Effector CD8-positive, alpha-beta T cell (primary cell): ENCODE measurements at regions not wholly inside any gene's neighbourhood (a gene's known extent, or its start where the extent isn't known, plus 50 kb on each side); places are given as distances from the start of the nearest gene placed in this dataset.
A peak's percentile ranks its signal among the peaks of the same experiment; 100 is the strongest.

Experiments
- DNase-seq: peaks from one replicate; lab custom pipeline; 2025; lab: John Stamatoyannopoulos, UW

DNA sequence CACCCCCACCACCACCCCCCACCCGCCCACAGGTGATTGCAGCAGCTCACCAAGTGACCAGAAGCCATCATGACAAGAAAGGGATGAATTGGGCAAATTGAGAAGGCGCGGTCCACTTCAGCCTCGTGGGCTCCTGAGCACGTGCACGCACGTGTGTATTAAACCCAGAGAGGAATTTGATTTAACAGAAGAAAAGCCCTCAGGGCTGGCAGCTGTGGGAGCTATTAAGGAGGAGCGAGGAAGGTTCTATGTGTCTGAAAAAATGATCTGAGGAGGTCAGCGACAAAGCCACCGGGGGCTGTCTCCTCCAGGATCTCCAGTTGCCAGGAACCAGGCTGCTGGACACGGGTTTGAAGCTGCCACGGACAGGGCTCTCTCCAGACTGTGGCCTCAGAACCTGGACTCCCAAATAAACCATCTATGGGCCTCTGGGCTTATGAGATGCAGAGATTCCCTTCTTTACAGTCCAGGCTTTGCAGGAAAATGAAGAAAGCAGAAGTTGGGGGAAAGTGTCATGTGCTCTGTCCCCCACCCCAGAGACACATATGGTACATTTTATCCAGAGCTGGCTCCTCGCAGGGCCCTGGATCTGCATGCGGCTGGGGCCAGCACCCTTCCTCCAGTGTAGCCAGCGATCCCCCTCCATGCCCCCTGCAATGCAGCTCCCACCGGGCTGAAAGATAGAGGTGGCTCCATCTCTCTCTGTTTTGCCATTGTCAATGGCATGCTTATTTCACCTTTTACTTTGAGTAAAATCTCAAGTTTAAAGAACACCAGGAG is 219.7 kb upstream of the RPL38 start:
- no peak for DNase-seq

GRCh38 chr17:73984941-73985340 is 218.5 kb upstream of the RPL38 start:
- no peak for DNase-seq

- DNase-seq = no peak
These were observed 217.9 kb upstream of the RPL38 start for GRCh38 chr17:73985466-73986015.

- DNase-seq = no peak
These were observed 216.8 kb upstream of the RPL38 start for GRCh38 chr17:73986641-73987177.

GRCh38 chr17:73987395-73987794 is 216.1 kb upstream of the RPL38 start:
- no peak for DNase-seq

DNA sequence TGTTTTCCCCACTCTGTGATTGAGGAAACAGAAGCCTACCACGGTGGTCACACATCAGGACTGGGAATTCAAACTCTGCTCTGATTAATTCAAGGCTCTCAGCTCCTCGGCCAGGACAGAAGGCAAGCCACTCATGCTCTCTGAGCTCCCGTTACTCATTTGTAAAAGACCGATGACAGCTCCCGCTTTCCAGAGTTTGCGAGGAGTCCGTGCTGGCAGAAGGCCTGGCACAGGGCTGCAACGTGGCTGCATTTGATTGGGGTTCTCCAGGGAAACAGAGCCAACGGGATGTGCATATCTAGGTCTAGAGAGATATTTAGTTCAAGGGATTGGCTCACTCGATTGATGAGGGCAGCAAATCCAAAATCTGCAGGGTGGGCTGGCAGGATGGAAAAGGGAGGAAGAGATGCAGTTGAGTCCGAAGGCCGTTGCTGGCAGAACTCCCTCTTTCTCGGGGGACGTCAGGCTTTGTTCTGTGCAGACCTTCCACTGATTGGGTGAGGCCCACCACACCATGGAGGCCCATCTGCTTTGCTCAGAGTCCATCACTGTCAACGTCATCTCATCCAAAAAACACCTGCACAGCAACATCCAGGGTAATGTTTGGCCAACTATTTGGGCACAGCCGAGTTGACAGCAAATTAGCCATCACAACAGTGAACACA is 215.5 kb upstream of the RPL38 start:
- DNase-seq = no peak

GRCh38 chr17:73989671-73990070 is 213.8 kb upstream of the RPL38 start:
- DNase-seq = no peak

- DNase-seq = no peak
These were observed 213.2 kb upstream of the RPL38 start for GRCh38 chr17:73990290-73990689.

GRCh38 chr17:73991260-73991659 is 212.2 kb upstream of the RPL38 start:
- DNase-seq = no peak

DNA sequence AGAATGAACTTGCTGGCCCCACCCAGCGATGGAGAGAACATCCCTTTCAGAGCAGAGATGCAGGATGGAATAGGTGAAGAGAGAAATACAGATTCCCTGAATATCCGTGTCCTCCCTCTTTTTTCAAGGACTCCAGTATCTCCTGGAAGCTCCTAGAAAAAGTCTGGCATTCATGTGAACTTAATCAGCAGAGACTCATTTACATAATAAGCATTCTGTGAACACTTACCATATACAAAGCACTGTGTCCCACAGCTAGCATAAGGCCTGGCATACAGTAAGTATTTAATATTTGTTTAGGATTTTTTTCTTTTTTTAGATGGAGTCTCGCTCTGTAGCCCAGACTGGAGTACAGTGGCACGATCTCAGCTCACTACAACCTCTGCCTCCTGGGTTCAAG is 208.5 kb upstream of the RPL38 start:
- DNase-seq = no peak

DNA sequence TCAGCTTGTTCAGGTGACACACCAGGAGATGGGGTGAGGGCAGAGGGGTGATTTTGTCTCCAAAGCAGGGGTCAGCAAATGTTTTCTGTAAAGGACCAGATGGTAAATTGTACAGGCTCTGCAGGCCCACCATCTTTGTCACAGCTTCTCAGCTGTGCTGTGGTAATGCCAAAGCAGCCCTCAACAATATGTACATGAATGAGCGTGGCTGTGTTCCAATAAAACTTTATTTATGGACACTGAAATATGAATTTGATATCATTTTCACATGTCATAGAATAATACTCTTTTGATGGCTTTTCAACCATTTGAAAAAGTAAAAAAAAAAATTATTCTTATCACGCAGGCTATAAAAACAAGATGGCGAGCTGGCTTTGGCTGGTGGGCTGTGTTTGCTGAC is 206.4 kb upstream of the RPL38 start:
- no peak for DNase-seq

DNA sequence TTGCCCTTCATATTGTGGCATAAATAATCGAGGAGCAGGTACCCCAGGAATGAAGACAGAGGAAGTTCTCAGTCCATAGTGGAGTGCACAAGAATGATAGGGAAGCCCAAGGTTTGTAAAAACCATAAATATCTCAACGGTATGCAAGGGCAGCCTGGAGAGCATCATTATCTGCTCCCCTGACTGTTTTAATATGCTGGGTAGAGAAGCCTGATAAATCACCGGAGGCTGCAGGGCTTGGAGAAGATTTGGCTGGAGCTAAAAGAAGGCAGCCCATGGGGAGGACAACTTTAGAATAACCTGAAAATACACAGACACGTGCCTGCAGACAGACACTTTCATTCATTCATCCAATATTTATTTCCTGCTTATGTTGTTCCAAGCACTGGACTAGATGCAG is 205.2 kb upstream of the RPL38 start:
- DNase-seq = no peak

DNA sequence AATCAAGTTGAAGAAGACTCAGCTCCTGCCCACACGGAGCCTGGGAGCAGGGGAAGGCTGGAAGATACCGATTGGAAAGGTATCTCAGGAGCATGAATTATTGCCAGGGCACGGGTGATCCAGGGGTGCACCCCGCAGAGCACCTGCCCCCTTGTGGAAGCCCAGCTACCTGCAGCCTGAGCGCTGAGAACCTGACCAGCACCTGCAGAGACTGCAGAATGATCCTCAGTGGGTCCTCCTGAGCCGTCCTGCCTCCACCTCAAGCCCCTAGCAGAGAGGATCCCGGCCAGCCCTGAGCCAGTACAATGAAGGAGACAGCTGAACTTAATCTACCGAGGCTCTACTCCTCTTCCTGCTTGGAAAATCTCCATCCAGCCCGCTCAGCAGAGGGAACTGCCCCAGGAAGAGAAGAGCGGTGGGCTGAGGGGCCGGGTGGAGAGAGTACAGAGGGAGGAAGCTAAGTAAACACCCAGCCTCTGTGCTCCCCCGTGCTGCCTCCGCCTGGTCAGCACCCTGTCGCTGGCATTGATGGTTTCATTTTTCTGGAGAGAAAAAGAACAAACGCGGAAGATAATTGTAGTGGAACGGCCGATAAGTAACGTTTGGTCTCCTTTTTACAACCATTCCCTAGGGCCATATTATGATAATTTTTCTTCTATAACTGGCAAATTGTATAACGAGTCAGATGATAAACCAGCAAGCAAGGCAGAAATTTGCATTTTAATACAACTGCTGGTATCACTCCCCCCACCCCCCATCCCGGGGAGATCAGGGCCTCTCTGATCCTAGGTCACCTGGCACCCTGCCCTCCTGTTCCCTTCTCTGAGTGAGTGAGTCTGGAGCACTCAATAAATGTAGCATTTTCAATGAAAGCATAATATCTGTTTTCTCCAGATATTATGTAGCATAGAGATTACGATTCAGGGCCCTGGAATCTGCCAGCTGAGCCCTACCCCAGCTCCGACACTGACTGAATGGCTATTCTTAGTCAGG is 204.5 kb upstream of the RPL38 start:
- peak; percentile 22 for DNase-seq

DNA sequence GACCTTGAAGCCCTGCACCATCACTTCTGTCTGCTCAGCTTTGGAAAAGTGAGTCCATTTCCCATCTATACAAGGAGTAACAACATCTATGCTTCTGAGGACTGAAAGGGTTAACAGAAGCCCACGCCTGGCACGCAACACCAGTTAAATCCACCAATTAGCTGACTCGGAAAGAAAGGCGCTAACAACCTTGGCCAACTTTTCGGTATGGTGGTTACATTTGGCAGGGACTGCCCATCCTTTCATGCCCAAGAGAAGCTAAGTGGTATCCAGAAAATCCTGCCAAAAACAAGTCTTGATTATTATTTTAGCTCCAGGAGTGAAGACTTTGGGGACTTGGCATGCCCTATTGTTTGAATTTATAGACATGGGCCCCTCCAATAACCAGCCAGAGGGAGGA is 202.3 kb upstream of the RPL38 start:
- no peak for DNase-seq

- no peak for DNase-seq
These were observed 201.2 kb upstream of the RPL38 start for GRCh38 chr17:74002241-74002640.

DNA sequence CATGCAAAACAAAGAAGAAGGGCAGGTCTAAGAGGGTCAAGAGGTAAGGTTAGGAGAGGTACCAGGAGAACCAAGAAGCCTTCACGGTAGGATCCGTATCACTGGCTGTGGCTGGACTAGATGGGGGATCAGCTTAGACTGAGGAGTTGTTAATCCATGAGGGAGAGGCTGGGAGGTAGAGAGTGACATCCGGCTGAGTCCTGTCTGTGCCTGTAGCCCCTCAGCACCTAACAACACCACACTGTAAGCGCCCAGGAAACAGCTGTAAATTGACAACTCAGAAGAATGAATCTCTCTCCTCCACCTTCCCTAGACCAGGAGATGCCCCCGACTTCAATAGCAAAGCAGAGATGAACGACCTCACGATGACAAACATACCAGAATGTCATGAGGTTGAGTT is 199.4 kb upstream of the RPL38 start:
- DNase-seq = no peak

GRCh38 chr17:74005790-74006189 is 197.7 kb upstream of the RPL38 start:
- DNase-seq = no peak

DNA sequence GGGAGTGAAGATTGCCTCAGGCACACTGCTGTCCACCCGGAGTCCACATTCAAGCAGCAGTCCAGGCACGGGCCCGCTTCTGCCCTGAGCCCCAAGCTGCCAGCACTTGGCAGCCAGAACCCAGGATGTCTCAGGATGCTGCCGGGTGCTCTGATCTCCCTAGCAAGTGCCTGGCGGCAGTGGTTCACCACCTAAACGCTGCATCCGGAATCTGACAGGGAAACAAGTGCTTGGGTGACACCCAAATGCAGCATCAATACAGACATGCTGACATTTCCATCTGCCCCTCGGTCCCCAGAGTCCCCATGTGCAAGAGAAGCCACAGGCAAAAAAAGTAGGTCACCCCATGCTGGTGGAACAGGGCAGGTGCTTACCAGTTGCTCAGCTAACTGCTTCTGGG is 197.1 kb upstream of the RPL38 start:
- no peak for DNase-seq

- no peak for DNase-seq
These were observed 195.3 kb upstream of the RPL38 start for GRCh38 chr17:74008196-74008595.

- DNase-seq = no peak
These were observed 194.3 kb upstream of the RPL38 start for GRCh38 chr17:74009056-74009625.

GRCh38 chr17:74010903-74011302 is 192.6 kb upstream of the RPL38 start:
- DNase-seq = no peak

GRCh38 chr17:74011966-74012365 is 191.5 kb upstream of the RPL38 start:
- DNase-seq = no peak
